HK-2 (cell line): ENCODE measurements at regions not wholly inside any gene's neighbourhood (a gene's known extent, or its start where the extent isn't known, plus 50 kb on each side); places are given as distances from the start of the nearest gene placed in this dataset.
"Not testable (repeated sequence)": the region's sequence is repeated elsewhere in the genome, so short reads cannot be mapped to it uniquely, and the experiment has no call there.

ENCODE experiments used
- DNase-seq: peaks from one replicate; pipeline ENCODE4 v3.0.0-alpha.2; 2018; ENCODE audit not compliant: unreplicated experiment

DNA sequence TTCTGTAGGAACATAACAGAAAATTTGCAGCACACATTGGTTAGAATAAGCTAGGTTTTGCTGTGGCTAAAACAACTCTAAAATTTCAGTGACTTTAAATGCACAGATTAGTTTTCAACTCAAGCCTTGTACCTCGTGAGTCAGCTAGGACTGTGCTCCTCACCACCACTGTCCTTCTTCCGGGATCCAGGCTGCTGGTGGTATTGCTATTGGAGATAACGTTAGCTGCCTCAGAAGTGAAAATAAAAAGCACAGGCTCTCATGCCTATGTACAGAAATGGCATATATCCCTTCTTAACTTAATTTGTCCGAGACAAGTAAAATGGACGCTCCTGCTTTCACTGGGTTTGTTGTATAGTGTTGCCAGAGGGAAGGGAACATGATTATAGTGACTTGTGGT, 931.1 kb upstream of the EYS start:
- DNase-seq = no peak

DNA sequence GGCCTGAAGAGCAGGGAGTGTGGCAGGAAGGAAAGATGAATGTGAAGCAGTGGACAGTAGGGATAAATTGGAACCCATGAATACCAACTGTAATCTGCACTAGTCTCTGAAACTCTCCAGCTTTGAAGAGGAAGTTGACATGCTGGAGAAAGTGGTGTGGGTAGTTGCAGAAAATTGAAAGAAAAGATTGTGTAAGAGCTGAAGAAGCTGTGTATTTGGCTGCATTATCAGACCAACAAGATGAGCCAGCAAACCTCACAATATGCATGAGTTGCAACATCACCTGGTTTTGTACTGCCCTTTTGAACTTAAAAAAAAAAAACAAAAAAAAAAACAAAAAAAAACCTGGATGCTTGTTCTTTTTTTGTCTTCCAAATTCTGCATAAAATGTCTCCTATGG, 921.9 kb upstream of the EYS start:
- no peak for DNase-seq

DNA sequence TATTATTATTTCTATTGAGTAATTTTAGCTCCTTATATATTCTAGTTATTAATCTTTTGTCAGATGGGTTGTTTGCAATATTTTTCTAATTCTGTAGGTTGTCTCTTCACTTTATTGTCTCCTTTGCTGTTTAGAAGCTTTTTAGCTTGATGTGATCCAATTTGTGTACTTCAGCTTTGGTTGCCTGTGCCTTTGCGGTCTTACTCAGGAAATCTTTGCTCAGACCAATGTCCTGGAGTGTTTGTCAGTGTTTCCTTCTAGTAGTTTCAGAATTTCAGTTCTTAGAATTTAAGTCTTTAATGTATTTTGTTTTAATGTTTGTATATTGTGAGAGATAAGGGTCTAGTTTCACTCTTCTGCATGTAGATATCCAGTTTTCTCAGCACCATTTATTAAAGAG, 916.0 kb upstream of the EYS start:
- DNase-seq = no peak

DNA sequence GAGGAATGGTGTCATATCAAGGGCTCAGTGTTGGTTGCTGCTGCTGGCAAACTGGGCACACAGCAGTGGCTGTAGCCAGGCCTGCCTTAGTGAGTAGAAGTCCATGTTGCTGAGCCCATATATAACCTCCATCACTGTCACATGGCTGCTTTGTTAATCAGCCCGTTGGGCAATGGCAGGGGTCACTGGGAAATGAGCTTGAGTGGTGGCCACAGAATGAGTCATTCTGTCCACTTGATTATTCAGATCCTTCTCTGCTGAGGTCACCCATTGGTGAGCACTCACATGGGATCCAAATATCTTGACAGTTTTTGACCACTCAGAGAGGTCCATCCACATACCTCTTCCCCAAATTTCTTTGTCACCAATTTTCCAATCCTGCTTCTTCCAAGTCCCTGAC, 898.9 kb upstream of the EYS start:
- DNase-seq = peak; percentile 21

DNA sequence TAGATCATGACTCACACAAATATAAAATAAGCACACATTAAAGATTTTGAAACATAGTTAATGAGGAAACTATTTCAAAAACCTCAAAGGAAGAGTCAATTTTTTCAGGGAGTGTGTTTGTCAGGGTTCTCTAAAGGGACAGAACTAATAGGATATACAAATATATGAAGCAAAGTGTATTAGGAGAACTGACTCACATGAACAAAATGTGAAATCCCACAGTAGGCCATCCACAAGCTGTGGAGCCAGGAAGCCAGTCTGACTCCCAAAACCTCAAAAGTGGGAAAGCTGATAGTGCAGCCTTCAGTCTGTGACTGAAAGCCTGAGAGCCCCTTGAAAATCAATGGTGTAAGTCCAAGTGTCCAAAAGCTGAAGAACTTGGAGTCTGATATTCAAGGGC, 898.0 kb upstream of the EYS start:
- no peak for DNase-seq

DNA sequence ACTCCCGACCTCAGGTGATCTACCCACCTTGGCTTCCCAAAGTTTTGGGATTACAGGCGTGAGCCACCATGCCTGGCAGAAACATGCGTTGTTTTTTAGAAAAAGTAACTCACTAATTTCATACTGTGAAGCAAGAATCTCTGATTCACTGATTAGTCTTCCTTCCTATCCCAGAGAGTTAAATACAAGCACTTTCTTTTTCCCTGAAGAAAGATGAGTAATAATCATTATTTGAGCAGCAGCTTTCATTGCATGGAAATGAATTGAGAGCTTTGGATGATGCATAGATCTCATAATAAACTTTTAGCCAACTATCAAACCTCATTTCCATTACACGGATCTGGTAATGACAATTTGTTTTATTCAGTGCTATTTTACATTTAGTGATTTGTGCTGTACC, 892.5 kb upstream of the EYS start:
- DNase-seq = no peak

DNA sequence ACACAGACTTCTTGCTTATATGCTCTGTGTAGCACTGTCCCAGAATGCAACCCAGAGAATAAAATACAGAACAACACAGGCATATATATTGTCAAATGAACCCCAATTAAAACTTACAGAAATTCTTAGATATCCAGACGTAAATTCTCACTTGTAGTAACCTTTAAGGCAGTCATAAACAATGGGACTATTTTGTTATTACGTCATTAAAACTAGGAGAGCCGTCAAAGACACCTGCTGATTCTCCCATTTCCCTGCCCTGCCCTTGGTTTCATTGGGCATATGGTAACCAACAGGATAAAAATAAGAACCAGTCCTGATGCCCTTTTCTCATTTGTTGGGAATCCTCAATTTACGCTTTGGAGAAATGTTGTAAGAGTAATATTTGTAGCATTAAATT, 871.3 kb upstream of the EYS start:
- no peak for DNase-seq

DNA sequence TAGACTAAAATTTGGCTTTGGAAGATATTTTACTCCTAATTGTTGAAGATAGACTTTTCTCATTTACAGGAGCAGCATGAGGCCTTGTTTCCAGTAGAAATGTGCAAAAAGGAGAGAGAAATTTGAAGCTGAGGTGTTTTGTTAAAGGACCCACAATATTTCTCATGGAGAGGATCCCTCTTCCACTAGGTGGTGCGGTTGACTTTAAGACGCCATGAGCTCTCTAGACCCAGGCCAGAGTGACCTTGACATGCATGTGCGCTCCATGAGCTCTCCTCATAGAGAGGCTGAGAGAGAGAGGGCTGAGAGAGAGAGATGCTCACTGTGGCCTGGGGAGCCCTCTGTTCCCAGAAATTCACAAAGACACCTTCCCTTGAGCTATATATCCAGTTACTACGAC, 861.2 kb upstream of the EYS start:
- DNase-seq = no peak

DNA sequence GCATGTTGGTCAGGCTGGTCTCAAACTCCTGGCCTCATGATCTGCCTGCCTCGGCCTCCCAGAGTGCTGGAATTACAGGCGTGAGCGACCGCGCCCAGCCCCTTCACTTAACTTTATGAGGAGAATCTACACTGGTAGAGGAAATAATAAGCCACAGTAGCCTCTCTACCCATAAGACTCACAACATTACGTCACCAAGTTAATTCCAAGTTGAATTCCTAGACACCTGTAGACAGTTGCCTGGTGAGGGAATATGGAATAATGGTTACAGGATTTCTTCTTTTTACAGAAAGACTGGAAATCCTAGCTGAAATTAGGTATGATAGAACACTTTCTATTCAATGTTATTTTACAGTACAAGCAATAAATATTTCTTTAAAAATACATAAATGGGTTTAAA, 854.5 kb upstream of the EYS start:
- no peak for DNase-seq

DNA sequence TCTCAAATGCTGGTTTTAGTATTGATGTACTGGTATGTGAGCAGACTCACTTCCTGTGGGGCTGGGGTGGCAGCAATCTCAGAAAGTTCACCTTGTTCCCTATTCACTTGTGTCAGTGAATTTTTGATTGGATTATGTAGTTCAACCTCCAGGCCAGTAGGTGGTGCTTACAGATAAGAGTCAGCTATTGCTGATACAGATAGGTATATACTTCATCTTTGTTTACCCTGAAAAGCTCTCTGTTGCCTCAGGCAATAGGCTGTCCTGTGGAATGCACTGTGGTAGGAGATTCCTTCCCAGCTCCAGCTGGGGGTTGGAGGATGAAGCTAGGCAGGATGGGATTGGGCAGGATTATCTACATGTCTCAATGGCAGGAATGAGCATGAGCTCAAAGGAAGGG, 851.2 kb upstream of the EYS start:
- peak; percentile 5 for DNase-seq

DNA sequence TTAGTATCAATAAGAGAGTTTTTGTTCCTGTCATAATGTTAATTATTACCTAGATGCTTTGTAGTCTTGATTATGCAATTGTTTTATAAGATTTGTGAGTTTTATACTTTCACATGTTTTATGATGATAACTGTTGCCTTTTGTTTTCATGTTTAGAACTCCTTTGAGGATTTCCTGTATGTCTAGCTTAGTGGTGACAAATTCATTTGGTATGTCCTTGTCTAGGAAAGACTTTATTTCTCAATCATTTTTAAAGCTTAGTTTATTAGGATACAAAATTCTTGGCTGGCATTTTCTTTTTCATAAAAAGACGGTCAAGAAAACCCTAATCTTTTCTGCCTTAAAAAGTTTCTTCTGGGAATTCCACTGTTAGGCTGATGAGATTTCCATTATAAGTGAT, 849.9 kb upstream of the EYS start:
- DNase-seq = no peak

DNA sequence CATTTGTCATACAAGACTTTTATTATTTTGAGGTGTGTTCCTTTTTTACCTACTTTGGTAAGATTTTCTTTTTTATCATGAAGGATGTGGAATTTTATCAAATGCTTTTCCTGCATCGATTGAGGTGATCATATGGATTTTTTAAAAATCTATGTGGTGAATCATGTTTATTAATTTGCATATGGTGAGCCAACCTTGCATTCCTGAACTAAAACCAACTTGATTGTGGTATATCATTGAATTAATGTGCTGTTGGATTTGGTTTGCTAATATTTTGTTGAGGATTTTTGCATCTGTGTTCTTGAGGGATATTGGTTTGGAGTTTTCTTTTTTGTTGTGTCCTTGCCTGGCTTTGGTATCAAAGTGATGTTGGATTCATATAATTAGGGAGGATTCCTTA, 848.1 kb upstream of the EYS start:
- no peak for DNase-seq

DNA sequence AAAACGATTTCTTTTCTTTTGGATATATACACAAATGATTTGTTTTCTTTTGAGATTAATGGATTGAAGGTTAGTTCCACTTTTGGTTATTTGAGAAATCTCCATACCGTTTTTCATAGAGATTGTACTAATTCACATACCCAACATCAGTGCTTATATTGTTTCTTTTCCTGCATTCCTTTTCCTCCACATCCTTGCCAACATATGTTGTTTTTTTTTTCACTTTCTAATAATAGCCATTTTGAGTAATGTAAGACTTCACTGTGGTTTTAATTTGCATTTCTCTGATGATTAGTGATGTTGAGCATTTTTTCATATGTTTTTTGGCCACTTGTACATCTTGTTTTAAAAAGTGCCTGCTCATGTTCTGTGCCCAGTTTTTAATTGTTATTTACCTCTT, 846.4 kb upstream of the EYS start:
- DNase-seq = no peak

DNA sequence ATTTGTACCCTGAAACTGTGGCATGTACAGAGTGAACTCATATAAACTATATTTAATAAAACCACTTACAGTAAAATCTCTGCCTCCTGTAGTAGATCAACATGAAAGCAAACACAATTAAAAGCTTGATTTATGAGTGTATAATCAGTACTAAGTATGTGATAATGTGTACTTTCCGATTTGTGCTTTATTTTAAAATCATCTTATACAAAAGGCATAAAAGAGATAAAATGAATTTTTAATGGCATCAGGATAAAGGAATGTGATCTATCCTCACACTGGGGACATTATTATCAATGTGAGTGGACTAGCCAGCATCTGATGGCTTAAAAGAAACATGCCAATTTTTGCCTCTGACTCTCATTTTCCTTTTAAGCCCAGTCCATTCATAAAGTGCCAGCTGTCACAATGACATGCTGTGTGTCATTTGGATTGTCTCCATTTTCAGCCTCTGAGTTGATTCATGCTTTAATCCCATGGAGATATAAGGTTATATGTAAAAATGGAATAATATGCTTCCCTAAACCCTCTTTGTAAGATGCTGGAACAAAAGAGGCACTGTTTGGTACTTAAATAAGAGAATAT, 831.6 kb upstream of the EYS start:
- DNase-seq = no peak

DNA sequence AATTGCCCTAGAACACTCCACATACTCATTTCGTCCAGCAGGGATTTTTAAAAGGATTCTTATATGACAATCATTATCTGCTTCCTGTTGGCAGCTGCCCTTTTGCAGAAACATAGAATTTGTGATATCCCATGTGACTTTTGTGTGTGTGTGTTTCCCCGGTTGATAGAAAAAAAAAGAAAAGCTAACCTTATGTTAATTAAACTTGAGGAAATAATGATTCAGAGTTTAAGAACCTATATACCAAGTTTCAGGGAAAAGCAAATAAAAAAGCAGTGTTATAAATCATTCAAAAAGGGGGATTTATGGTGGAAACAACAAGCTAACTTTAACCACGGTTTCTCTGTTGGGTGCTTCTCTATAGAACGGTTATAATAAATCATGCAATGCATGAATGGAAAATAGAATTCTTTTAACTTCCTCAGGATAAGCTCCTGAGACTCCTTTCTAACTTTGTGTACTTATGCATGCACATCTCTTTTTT, 826.9 kb upstream of the EYS start:
- no peak for DNase-seq

DNA sequence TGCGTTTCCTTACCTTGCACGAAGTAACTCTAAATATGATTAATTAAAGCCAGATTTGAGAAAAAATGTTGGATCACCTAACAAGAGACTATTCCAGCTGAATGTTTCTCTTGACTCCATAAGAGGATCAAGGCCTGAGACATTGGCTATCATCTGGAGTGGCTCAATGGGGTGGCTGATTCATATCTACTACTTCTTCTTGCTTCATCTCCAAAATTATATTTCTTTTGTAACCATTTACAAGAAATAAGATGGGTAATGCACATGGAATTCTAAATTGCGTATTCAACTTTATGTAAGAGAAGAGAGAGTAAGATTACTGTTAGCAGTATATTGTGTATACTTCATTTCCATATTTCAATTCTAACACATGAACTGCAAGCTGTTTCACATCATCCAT, 819.0 kb upstream of the EYS start:
- no peak for DNase-seq

DNA sequence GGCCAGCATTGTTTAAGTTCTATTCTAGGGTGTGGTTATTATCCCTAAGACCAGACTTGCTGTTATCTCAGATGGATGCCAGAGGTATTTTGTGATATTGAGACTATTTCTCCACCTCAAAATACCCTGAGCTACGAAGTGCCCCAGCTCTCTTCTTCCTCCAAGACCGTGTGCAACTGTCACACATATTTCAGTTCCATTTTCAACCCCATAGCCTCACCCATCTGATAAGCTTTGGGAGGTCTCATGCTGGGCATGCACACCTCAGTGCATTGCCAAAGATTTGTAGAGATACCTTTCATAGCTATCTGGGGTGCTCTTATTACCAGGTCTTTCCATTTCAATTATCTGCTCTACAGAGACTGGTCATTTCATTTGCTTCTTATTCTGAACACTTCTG, 815.8 kb upstream of the EYS start:
- DNase-seq = no peak

DNA sequence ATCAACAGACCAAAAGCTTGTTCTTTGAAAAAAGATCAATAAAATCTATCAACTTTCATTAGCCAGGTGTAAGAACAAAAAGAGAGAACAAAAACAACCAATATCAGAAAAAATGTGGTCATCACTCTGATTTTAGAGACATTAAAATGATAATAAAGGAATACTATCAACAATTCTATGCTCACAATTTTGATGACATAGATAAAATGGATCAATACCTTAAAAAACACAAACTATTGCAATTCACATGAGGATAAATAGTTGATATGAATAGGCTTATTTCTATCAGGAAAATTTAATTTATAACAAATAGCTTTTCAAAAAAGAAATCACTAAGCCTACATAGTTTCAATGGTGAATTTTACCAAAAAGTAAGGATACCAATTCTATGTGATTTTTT, 809.4 kb upstream of the EYS start:
- DNase-seq = no peak

DNA sequence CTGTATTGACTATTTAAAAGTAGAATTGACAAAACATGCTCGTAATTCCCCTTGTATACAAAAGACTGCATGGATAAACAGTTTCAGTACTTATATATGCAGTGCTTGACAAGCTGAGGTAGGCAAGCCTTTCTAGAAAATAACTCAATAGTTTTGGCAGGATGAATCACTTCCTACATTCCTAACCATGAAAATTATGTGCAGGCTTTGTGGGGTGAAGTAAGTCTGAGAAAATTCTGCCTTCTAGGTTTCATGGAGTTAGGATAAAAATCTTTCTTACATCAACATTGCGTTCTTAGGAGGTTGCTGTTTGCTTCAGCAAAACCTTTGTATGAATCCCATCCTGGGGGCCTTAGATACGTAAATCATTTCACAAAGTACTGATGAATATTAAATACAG, 801.4 kb upstream of the EYS start:
- DNase-seq = no peak

DNA sequence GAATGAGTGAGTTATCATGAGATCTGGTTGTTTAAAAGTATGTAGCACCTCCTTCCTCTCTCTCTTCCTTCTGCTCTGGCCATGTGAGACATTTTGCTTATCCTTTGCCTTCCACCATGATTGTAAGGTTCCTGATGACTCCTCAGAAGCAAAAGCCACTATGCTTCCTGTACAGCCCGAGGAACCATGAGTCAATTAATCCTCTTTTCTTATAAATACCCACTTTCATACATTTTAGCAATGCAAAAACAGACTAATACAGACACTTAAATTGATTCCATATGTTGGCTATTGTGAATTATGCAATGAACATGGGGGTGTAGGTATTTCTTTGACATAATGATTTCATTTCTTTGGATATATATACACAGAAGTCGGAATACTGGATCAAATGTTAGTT, 792.8 kb upstream of the EYS start:
- DNase-seq = no peak

DNA sequence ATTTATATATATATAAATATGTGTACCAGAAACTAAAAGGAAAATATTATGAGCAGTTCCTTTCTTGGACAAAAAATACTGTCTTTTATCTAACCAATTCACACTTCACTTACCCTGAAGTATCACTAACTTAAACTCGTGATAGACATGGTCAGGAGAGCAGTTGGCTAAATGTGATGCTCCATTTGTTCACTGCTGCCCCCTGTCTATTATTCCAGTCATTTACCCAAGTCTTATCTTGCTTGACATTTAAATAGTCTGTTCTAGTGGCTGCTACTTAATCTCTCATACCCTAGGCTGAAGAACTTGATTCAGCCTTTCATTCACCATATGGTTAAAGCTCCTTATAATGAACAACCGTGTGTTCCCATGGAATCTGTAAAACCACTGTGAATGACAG, 789.6 kb upstream of the EYS start:
- DNase-seq = no peak

DNA sequence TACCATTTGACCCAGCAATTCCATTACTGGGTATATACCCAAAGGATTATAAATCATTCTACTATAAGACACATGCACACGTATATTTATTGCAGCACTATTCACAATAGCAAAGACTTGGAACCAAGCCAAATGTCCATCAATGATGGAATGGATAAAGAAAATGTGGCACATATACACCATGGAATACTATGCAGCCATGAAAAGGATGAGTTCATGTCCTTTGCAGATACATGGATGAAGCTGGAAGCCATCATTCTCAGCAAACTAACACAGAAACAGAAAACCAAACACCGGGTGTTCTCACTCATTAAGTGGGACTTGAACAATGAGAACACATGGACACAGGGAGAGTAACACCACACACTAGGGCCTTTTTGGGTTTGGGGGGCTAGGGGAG, 787.6 kb upstream of the EYS start:
- DNase-seq = not testable (repeated sequence)

DNA sequence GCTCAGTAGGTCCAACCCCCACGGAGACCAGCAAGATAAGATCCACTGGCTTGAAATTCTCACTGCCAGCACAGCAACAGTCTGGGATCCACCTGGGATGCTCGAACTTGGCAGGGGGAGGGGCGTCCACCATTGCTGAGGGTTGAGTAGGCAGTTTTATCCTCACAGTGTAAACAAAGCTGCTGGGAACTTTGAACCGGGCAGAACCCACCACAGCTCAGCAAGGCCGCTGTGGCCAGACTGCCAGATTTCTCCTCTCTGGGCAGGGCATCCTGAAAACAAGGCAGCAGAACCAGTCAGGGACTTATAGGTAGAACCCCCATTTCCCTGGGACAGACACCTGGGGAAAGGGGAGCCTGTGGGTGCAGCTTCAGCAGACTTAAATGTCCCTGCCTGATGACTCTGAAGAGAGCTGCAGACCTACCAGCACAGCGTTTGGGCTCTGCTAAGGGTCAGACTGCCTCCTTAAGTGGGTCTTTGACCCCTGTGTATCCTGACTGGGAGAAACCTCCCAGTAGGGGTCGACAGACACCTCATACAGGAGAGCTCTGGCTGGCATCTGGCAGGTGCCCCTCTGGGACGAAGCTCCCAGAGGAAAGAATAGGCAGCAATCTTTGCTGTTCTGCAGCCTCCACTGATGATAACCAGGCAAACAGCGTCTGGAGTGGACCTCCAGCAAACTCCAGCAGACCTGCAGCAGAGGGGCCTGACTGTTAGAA, 782.4 kb upstream of the EYS start:
- no peak for DNase-seq

DNA sequence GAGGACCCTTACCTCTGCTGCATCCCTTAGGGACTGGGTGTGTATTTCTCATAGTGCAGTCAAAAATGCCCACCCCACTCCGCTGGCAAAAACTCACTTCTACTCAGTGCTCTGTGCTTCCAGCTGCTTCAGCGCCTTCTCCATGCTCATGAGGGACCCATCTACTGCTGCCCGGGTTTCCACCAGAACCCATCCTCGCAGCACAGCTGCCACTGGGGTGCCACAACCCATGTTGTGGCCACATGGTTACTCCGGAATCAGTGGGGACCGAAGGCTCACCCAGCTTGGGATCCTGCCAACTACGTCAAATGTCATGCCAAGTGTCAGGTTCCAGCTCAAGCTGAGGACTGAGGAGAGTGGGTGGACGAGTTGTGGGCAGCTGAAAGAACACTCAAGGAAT, 774.2 kb upstream of the EYS start:
- no peak for DNase-seq
